GM21723 (cell line): ENCODE measurements at regions not wholly inside any gene's neighbourhood (a gene's known extent, or its start where the extent isn't known, plus 50 kb on each side); places are given as distances from the start of the nearest gene placed in this dataset.
A peak's percentile ranks its signal among the peaks of the same experiment; 100 is the strongest.

Experiments used
- ATAC-seq: cut with Tn5 transposase; IDR thresholded peaks from one replicate; pipeline ENCODE4 v1.9.1; 2021; ENCODE audit warnings: mild to moderate bottlenecking, moderate library complexity; ENCODE audit not compliant: unreplicated experiment

- no peak for ATAC-seq
Measured at GRCh38 chr1:25024615-25025350, 94.7 kb upstream of the RUNX3 start.

- ATAC-seq, result no peak
Measured at GRCh38 chr1:25023826-25024225, 93.8 kb upstream of the RUNX3 start.

GRCh38 chr1:25023190-25023578, 93.1 kb upstream of the RUNX3 start:
- ATAC-seq, result no peak

- ATAC-seq, result peak; percentile 73
Measured at GRCh38 chr1:25022361-25023189, 92.5 kb upstream of the RUNX3 start.

GRCh38 chr1:25021591-25022215, 91.6 kb upstream of the RUNX3 start:
- ATAC-seq, result no peak

GRCh38 chr1:25020851-25021590, 90.9 kb upstream of the RUNX3 start:
- ATAC-seq, result no peak

- ATAC-seq, result no peak
Measured at GRCh38 chr1:25020173-25020845, 90.2 kb upstream of the RUNX3 start.

GRCh38 chr1:25019337-25020172, 89.5 kb upstream of the RUNX3 start:
- peak; percentile 36 for ATAC-seq

DNA sequence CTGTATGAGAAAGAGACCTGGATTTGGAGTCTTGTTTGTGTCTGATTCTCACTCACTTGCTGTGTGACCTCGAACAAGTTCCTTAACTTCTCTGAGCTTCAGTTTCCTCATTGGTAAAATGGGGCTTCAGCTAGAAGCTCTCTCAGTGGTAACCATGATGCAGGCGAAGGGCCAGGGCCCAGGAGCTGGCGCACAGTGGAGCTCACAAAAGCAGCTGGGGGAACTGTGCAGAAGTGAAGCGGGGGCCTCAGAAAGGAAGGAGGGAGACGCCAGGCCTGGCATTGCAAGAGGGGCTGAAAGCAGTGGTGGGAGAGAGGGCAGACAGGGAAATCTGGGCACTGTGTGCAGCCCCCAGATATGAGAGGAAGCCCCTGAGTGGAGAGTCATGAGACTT, 88.9 kb upstream of the RUNX3 start:
- ATAC-seq, result no peak

DNA sequence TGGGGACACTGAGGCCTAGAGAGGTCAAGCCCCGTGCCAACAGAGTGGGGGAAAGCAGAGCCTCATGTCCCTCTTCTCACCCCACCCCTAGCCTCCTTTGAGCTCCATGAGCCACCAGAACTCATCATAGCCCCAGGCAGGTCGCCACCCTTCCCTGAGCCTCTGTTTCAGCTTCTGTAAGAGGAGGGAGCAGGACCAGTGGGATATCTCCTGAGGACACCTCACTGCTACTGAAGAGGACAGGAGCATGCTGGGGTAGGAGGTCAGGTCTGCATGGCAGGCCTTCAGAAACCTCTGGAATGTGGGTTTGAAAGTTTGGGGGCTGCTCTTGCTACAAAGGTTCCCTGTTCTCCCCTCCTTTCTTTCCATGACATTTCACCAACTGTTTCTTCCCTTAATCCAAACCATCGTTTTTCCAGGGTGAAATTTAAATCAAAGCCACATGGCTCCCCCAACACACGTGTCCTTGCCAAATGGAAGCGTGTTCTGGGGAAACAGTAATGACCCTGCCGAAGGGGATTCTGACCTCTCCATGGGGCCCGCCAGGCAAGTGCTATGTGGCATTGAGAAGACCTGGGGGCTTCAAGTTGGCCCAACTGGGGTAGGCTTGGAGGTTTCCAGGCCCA, 88.1 kb upstream of the RUNX3 start:
- no peak for ATAC-seq

DNA sequence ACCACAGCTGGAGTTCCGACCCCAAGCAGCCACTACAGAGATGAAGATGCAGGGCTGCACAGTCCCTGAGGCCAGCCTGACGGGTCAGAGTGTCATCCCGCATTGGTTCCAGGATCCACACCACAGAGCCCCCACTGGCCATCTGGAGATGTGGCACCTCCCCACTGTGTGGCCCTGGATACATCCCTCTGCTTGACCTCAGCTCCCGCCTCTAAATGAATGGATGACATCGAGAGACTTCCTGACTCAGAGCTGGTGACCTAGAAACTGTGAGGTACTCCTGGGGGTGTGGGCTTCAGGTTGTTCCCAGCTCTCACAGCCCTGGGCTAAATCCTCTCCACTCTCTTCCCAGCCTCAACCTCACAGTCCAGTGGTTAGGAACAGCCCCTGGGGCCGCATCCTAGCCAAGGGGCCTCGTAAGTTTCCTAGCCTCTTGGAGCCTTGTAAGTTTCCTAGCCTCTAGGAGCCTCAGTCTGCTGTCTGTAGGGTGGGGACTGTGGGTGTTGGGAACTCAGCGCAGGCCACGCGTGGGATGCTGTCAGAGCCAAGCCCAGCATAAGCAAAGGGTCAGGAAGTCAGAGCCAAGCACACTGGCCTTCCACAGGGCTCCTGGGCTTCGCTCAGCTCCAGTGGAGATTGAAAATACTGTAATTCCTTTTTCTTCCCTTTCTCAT, 87.5 kb upstream of the RUNX3 start:
- no peak for ATAC-seq

DNA sequence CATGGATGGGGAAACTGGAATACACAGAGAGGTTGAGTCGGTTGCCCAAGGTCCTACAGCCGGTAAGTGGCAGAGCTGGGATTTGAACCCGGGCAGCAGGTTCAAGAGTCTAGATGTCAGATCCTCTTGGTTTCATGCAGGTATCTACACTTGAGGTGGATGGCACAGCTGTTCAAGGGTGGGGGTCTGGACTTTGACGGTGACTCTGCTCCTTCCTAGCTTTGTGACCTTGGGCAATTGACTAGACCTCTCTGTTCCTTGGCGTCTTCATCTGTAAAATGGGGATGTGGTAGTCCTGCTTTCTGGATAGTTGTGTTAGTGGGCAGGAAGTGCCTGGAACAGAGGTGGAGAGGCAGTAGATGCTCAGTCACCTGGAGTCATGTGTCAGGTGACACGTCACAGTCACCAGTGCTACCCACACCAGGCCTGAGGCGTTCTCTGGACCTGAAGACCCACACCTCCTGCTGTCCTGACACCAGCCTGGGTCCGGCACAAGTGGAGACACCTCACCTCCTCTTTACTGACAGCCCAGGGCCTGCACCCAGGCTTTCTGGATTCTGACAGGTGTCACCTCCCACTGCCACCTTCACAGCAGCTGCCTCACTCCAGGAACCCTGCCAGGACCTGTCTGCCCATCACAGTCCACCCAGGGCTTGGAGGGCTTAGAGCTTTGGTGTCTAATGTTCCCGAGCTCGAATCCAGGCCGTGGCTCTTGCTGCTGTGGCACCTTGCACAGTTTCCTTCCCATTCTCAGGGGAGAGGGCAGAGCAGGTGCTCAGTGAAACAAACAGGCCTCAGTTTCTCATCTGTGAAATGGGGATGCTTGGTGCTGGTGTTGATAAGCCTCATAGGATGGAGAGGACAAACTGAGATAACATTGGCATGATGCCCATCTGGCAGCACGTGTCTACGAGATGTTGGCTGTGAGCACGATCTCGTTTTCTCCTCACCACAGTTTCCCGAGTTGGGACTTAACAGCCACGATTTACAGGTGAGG, 83.2 kb upstream of the RUNX3 start:
- no peak for ATAC-seq

DNA sequence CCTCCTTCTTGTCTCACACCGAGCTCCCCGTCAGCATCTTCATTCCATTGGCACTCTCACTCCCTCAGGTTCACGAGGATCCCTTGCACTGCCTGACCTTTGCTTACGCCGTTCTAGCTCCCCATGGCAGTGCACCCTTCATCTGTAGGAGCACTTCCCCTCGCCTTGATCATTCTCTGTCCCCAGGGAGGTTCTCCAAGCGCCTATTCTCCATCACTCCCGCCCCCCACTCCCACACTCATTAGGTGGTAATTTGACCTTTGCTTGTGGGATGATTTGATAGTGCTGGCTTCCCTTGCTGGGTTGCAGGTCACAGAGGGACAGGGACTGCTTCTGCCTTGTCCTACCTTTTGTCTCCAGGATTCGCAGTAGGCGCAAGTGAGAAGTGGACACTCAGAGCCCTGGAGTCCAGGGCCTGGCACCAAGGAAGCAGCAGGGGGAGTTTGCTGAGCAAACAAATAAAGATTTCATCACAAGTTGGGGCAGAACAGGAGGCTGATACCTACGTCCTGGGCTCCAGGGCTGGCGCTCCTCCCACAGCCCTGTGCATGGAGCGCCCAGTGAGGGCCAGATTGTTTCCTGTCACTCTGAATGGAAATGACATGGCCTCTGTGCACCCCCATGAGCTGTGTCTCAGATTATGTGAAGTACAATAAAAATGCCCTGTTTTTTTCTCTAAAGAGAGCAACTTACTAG, 82.0 kb upstream of the RUNX3 start:
- no peak for ATAC-seq

DNA sequence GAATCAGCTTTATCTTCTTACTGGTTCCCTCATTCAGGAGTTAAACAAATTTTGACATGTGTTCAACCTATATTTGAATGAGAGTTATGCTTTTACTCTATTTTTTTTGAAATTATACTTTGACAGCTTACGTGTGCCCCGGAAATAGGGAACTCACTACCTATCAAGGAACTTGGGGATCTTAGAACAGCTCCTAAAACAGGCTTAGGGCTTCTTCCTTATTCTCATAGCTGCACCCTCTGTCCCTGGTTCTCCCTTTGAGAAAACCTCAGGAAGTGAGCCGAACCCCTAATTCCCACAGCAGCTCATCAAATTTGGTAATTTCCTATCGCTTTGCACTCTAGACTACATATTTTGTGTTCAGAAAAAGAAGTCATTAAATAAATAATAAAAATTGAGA, 81.2 kb upstream of the RUNX3 start:
- ATAC-seq, result no peak

GRCh38 chr1:25009671-25010262, 79.7 kb upstream of the RUNX3 start:
- ATAC-seq, result no peak

GRCh38 chr1:25008192-25008485, 78.1 kb upstream of the RUNX3 start:
- no peak for ATAC-seq
